ENCODE measurements at regions not wholly inside any gene's neighbourhood (a gene's known extent, or its start where the extent isn't known, plus 50 kb on each side); places are given as distances from the start of the nearest gene placed in this dataset.

DNA sequence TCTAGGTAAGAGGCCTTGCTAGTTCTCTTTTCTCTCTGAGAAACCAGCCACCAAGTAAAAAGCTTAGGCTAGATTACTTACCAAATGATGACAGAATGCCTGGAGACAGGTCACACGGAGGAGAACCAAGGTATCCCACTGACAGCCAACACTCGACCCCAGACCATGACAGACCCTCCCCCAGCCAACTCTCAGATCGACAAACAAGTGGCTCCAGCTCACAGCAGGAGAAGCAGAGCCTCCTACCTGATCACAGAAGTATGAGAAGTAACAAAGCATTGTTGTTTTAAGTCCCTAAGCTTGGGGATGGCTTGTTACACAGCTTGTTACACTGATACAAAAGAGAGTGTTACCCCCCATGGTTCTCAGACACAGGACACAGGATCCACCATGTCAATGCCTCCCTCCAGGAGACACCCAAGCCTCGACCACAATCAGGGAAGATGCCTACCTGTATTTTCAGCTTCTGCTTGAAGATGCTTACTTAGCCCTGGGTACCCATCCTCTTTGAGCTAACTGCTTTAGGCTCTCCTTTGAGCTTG, 423.8 kb upstream of the JARID2 start:
- Mint-ChIP-seq H3K4me1 (peaks cover 0 to 2% (median 0%) of the 10 kb centered on the region in 4 donors), H3K9me3 (no peaks in the 10 kb centered on the region), H3K36me3 (no peaks in the 10 kb centered on the region), H3K27me3 (peaks cover 0 to 6% (median 0%) of the 10 kb centered on the region in 5 donors), H3K4me3 (no peak overlapping the region), H3K27ac (no peak overlapping the region)
- no peak for DNase-seq
- POLR2A ChIA-PET: interaction anchor here (0.5 kb wide), 1 partner anchor 289 kb away, joined by 11 read pairs; no protein-coding TSS in a partner anchor
- ATAC-seq: no peak

DNA sequence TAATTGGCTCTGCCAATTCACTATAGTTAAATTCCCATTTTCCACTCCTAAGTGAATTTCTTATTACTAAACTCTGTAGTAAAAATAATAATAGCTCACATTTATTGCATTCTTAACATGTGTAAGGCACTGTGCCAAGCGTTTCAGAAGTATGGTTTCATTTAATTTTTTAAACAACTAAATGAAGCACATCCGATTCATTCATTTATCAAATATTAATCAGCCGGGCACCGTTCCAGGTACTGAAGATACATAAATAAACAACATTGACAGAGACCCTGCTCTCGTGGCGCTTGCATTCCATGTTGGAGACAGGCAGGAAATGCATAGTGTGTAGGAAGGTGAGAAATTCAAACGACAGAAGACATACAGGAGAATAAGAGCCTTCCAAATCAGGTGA, 423.2 kb upstream of the JARID2 start:
- H3K4me3 Mint-ChIP-seq: no peak overlapping the region
- no peaks in the 10 kb centered on the region for H3K36me3 Mint-ChIP-seq
- H3K27me3 Mint-ChIP-seq: peaks cover 0 to 6% (median 1%) of the 10 kb centered on the region in 5 donors
- H3K9me3 Mint-ChIP-seq: no peaks in the 10 kb centered on the region
- no peak overlapping the region for H3K27ac Mint-ChIP-seq
- DNase-seq (no peak), ATAC-seq (no peak)
- POLR2A ChIA-PET: interaction anchor here (0.5 kb wide), 1 partner anchor 289 kb away, joined by 11 read pairs; no protein-coding TSS in a partner anchor
- H3K4me1 Mint-ChIP-seq: peaks cover 0 to 2% (median 0%) of the 10 kb centered on the region in 4 donors

DNA sequence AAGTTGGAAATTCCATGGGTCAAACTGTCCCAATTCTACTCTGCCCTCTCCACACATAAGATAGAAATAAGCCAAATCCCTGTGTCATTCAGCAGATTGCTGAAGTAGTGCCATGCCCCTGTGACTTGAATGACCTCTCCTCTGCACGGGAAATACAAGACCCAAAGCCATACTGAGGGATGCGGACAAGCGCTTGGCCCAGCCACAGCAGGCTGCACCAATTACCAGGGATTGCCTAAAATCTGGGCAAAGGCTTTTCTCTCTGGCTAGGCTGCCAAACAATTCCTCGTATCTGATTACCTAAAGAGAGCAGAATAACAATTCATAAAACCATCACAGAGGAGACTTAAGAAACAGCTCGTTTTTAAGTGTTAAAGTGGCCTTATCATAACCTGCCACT, 421.8 kb upstream of the JARID2 start:
- Mint-ChIP-seq H3K4me3 (no peak overlapping the region), H3K27ac (no peak overlapping the region)
- POLR2A ChIA-PET: no interaction called here

DNA sequence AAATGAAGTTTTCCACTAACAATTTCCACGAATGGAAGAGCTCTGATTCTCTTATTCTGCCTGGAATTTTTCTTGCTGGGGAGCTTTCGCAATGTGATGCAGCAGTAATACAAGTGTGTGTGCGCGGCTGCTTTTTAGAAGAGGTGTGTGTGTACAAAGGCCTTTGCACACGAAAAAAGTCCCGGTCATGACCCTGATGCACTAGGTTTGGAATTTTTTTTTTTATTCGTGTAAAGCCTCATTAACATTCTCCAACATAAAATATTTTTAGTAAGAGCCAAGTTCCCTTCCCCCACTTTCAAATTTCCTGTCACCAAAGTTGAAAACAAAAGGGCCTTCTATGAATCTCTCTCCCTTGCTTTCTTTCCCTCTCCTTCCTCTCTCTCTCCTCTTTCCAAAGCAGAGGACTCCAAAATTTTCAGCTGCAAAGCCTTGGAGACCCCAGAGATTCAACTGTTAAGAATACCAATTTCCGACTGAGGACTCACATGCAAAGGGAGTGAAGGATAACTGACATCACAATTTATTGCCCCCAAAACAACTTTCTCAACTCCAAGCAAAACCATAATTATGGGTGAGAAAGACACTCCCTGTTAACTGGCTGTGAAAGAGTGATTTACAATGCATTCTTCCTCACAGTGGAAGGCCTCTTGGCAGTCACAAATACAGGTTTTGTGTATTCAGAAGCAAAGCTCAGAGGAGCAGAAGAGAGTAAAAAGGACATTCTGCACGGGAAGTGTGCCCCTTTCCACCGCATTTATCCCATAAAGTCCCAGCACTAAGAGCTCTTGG, 421.2 kb upstream of the JARID2 start:
- POLR2A ChIA-PET: no interaction called here
- Mint-ChIP-seq H3K9me3 (no peaks in the 10 kb centered on the region), H3K36me3 (no peaks in the 10 kb centered on the region), H3K27me3 (peaks cover 0 to 5% (median 2%) of the 10 kb centered on the region in 5 donors), H3K27ac (peak overlapping the region in 1 of 10 donors; percentile 38), H3K4me1 (no peaks in the 10 kb centered on the region), H3K4me3 (no peak overlapping the region)
- ATAC-seq (no peak), DNase-seq (no peak)

More for the DNA sequence above, 421.8 kb upstream of the JARID2 start:
- H3K36me3 Mint-ChIP-seq: no peaks in the 10 kb centered on the region
- peaks cover 0 to 6% (median 2%) of the 10 kb centered on the region in 5 donors for H3K27me3 Mint-ChIP-seq
- ATAC-seq: no peak
- H3K4me1 Mint-ChIP-seq: no peaks in the 10 kb centered on the region
- no peaks in the 10 kb centered on the region for H3K9me3 Mint-ChIP-seq
- DNase-seq: no peak

- DNase-seq (no peak), ATAC-seq (no peak)
- no peaks in the 10 kb centered on the region for H3K36me3 Mint-ChIP-seq
- H3K27ac Mint-ChIP-seq: no peak overlapping the region
- no peaks in the 10 kb centered on the region for H3K4me1 Mint-ChIP-seq
- H3K9me3 Mint-ChIP-seq: no peaks in the 10 kb centered on the region
- peaks cover 0 to 10% (median 2%) of the 10 kb centered on the region in 5 donors for H3K27me3 Mint-ChIP-seq
- POLR2A ChIA-PET: no interaction called here
- no peak overlapping the region for H3K4me3 Mint-ChIP-seq
Measured at GRCh38 chr6:14826456-14826855, 419.4 kb upstream of the JARID2 start.

DNA sequence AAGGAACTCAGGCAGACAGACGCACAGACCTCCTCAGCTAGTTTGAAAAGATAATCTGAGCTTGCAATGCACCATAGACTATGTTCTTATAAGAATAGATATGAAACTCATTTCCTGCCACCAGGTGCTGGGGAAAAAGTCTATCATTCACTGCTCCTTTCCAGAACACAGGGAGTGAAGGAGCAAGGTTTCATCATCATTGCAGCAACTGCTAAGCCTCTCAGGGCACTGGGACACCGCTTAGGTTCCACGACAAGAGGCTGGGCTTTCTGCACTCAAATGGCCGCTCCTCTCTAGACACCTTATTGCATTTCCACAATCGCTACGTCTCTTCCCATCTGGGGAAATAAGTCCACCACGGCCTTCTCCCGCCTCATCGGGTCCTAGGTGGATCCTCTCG, 418.5 kb upstream of the JARID2 start:
- POLR2A ChIA-PET: no interaction called here
- H3K27me3 Mint-ChIP-seq: peaks cover 0 to 10% (median 2%) of the 10 kb centered on the region in 5 donors
- H3K9me3 Mint-ChIP-seq: no peaks in the 10 kb centered on the region
- DNase-seq: no peak
- H3K27ac Mint-ChIP-seq: no peak overlapping the region
- H3K36me3 Mint-ChIP-seq: no peaks in the 10 kb centered on the region
- H3K4me1 Mint-ChIP-seq: no peaks in the 10 kb centered on the region
- no peak overlapping the region for H3K4me3 Mint-ChIP-seq
- ATAC-seq: no peak

- Mint-ChIP-seq H3K4me1 (no peaks in the 10 kb centered on the region), H3K27me3 (peaks cover 0 to 10% (median 2%) of the 10 kb centered on the region in 5 donors), H3K4me3 (no peak overlapping the region), H3K36me3 (no peaks in the 10 kb centered on the region), H3K9me3 (no peaks in the 10 kb centered on the region), H3K27ac (no peak overlapping the region)
- DNase-seq (no peak), ATAC-seq (no peak)
- POLR2A ChIA-PET: no interaction called here
Measured at GRCh38 chr6:14828201-14828611, 417.7 kb upstream of the JARID2 start.

DNA sequence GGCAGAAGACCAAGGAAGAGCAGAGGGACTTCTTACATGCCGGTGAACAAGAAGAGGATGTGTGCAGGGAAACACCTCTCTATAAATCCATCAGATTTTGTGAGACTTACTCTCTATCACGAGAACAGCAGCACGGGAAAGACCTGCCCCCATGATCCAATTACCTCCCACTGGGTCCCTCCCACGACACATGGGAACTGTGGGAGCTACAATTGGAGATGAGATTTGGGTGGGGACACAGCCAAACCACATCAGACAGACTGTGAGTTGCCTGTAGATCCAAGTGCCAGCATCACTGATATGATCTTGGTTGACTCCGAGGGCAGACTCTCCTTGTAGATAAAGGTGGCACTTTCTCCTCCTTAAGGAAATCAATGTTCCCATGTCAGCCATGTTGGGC, 414.8 kb upstream of the JARID2 start:
- Mint-ChIP-seq H3K4me3 (no peak overlapping the region), H3K9me3 (no peaks in the 10 kb centered on the region), H3K27me3 (peaks cover 0 to 6% (median 2%) of the 10 kb centered on the region in 5 donors), H3K36me3 (no peaks in the 10 kb centered on the region), H3K27ac (no peak overlapping the region), H3K4me1 (no peaks in the 10 kb centered on the region)
- DNase-seq (no peak), ATAC-seq (no peak)
- POLR2A ChIA-PET: no interaction called here

- ATAC-seq: no peak
- no peak for DNase-seq
- H3K4me1 Mint-ChIP-seq: no peaks in the 10 kb centered on the region
- no peaks in the 10 kb centered on the region for H3K9me3 Mint-ChIP-seq
- H3K27ac Mint-ChIP-seq: no peak overlapping the region
- H3K36me3 Mint-ChIP-seq: no peaks in the 10 kb centered on the region
- H3K4me3 Mint-ChIP-seq: no peak overlapping the region
- POLR2A ChIA-PET: interaction anchor here (0.8 kb wide), 1 partner anchor 13 kb away, joined by 3 read pairs; no protein-coding TSS in a partner anchor
- peaks cover 0 to 6% (median 2%) of the 10 kb centered on the region in 5 donors for H3K27me3 Mint-ChIP-seq
Measured at GRCh38 chr6:14831937-14832336, 413.9 kb upstream of the JARID2 start.

GRCh38 chr6:14832427-14832826, 413.4 kb upstream of the JARID2 start:
- H3K27ac Mint-ChIP-seq: no peak overlapping the region
- ATAC-seq: no peak
- DNase-seq: no peak
- H3K4me3 Mint-ChIP-seq: no peak overlapping the region
- POLR2A ChIA-PET: interaction anchor here (0.8 kb wide), 1 partner anchor 14 kb away, joined by 3 read pairs; no protein-coding TSS in a partner anchor
- peaks cover 0 to 6% (median 2%) of the 10 kb centered on the region in 5 donors for H3K27me3 Mint-ChIP-seq
- no peaks in the 10 kb centered on the region for H3K36me3 Mint-ChIP-seq
- H3K9me3 Mint-ChIP-seq: no peaks in the 10 kb centered on the region
- no peaks in the 10 kb centered on the region for H3K4me1 Mint-ChIP-seq

DNA sequence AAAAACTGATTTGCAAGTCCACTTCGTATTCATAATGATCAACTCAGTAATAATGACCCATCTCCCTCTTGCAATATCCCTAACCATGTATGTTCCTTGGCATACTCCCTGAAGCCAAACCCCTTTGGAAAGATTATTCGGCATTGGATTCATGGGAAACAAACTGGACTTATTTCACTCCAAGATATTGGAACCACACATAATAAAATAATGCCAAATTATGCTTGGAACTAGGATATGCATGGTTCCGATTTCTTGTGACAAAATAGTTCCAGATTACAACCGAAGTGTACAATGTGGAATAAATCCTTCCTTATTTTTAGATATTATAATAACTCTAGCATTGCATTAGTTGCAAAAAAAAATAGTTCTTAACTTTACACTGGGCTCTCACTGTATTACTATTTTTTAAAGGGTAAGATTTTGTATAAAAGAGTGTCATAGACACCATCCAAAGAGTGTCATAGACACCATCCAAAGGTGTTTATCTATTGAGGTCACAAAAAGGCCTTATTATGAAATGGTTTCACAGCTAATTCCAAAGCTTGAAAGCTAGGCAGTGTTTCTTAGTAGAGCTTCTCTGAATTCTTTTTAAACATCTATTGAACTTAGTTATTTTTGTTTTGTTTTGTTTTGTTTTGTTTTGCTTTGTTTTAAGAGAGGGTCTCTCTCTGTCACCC, 410.9 kb upstream of the JARID2 start:
- Mint-ChIP-seq H3K4me3 (no peak overlapping the region), H3K36me3 (no peaks in the 10 kb centered on the region), H3K27ac (no peak overlapping the region), H3K4me1 (no peaks in the 10 kb centered on the region), H3K27me3 (peaks cover 0 to 11% (median 0%) of the 10 kb centered on the region in 5 donors), H3K9me3 (no peaks in the 10 kb centered on the region)
- POLR2A ChIA-PET: interaction anchor here (0.5 kb wide), 1 partner anchor 317 kb away, joined by 3 read pairs; no protein-coding TSS in a partner anchor
- DNase-seq (no peak), ATAC-seq (no peak)

- H3K9me3 Mint-ChIP-seq: no peaks in the 10 kb centered on the region
- peaks cover 0 to 3% (median 0%) of the 10 kb centered on the region in 4 donors for H3K4me1 Mint-ChIP-seq
- ATAC-seq (no peak), DNase-seq (no peak)
- POLR2A ChIA-PET: no interaction called here
- peaks cover 0 to 5% (median 3%) of the 10 kb centered on the region in 5 donors for H3K27me3 Mint-ChIP-seq
- no peak overlapping the region for H3K27ac Mint-ChIP-seq
- H3K4me3 Mint-ChIP-seq: no peak overlapping the region
- no peaks in the 10 kb centered on the region for H3K36me3 Mint-ChIP-seq
Measured at GRCh38 chr6:14837435-14837834, 408.4 kb upstream of the JARID2 start.

DNA sequence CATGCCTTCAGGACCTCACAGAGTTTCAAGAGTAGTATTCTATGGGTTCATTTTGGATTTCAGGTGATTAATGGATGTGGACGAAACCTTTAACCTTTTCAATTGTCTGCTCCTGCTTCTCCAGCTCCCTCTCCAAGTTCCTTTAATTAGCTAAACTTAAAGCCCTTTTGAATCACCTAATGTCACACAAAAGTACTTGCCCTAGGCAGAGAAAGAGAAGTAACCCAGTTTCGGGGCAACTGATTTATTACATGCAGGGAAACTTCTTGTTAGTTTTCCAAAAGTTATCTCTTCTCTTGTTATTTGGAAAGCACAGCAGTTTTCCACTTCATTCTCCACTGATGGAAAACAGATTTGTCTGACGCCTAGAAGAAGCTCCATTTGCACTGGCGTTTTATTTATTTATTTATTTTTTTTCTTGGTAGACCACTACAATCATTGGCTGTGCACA, 407.7 kb upstream of the JARID2 start:
- peaks cover 0 to 3% (median 0%) of the 10 kb centered on the region in 4 donors for H3K4me1 Mint-ChIP-seq
- no peaks in the 10 kb centered on the region for H3K36me3 Mint-ChIP-seq
- ATAC-seq: no peak
- no peak for DNase-seq
- H3K27me3 Mint-ChIP-seq: peaks cover 0 to 5% (median 3%) of the 10 kb centered on the region in 5 donors
- no peak overlapping the region for H3K4me3 Mint-ChIP-seq
- no peak overlapping the region for H3K27ac Mint-ChIP-seq
- no peaks in the 10 kb centered on the region for H3K9me3 Mint-ChIP-seq
- POLR2A ChIA-PET: no interaction called here

All from naive thymus-derived CD8-positive, alpha-beta T cell (primary cell).